PC-3 (cell line): ENCODE measurements at regions not wholly inside any gene's neighbourhood (a gene's known extent, or its start where the extent isn't known, plus 50 kb on each side); places are given as distances from the start of the nearest gene placed in this dataset.

Experiments
- CTCF ChIP-seq: fragments of 300-600 bp; sonication (generic); conservative IDR thresholded peaks from 2 replicates; pipeline ENCODE4 v1.5.1; 2017; ENCODE audit warnings: antibody characterized with exemption, low read depth, mild to moderate bottlenecking, low read length
- EZH2 ChIP-seq: fragments of 300-600 bp; sonication (generic); IDR thresholded peaks from one replicate; pipeline ENCODE4 v1.6.1; 2017; ENCODE audit warnings: antibody characterized with exemption, mild to moderate bottlenecking, low read length; ENCODE audit not compliant: unreplicated experiment
- EZH2phosphoT487 ChIP-seq: fragments of 300-600 bp; sonication (generic); IDR thresholded peaks from 2 replicates; pipeline ENCODE4 v1.6.1; 2018; ENCODE audit warnings: mild to moderate bottlenecking, antibody characterized with exemption, low read length, borderline replicate concordance

GRCh38 chr5:110019119-110019518 is 329.4 kb downstream of the MAN2A1 start:
- no peak for TF ChIP-seq CTCF
- no peak for TF ChIP-seq EZH2
- no peak for TF ChIP-seq EZH2phosphoT487
